ENCODE measurements at regions not wholly inside any gene's neighbourhood (a gene's known extent, or its start where the extent isn't known, plus 50 kb on each side); places are given as distances from the start of the nearest gene placed in this dataset.

DNA sequence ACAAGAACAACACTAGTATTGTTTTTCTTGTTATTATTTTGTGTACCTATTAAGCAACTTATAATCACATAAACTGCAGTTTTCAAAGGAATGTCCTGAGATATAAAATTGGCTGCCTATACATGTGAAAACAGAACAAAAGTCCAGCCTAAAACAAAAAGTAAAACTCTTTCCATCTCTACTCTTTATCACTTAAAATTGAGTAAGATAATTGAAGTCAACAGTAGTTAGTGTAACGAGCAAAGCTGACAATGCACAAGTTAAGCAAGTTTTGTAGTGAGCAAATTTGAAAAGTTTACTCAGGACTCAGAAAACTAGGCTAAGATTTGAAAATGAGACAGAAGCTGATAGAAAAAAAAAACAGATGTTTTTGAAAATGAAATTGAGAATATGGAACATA, 941.4 kb upstream of the MAN1A1 start:
- H3K27me3 ChIP-seq (ENCODE audit: control insufficient read depth, insufficient read depth, low read length): no peaks in the 10 kb centered on the region
- no peaks in the 10 kb centered on the region for H3K9me3 ChIP-seq (ENCODE audit: control insufficient read depth, insufficient read depth, low read depth, low read length)

GRCh38 chr6:120282005-120282404, 932.4 kb upstream of the MAN1A1 start:
- Histone ChIP-seq H3K27ac (ENCODE audit: insufficient read depth, low read length) (no peak overlapping the region), H2AFZ (ENCODE audit: low read length) (no peak overlapping the region), H3K79me2 (ENCODE audit: control insufficient read depth, insufficient read depth, low read length) (no peaks in the 10 kb centered on the region), H3K4me1 (ENCODE audit: control insufficient read depth, extremely low read depth, insufficient read depth, low read length) (no peaks in the 10 kb centered on the region), H3K4me2 (ENCODE audit: extremely low read depth, insufficient read depth, low read length) (no peak overlapping the region), H3K4me3 (replicated peaks in 1 of 4; ENCODE audit: control extremely low read depth in 1 of 4, insufficient read depth in 1 of 4, low read depth in 3 of 4, low read length in 4 of 4) (no peak overlapping the region), H3K36me3 (ENCODE audit: control insufficient read depth, insufficient read depth, low read length) (no peaks in the 10 kb centered on the region), H3K9me3 (ENCODE audit: control insufficient read depth, insufficient read depth, low read depth, low read length) (no peaks in the 10 kb centered on the region), H4K20me1 (ENCODE audit: control insufficient read depth, extremely low read depth, insufficient read depth, low read length) (no peaks in the 10 kb centered on the region), H3K27me3 (ENCODE audit: control insufficient read depth, insufficient read depth, low read length) (no peaks in the 10 kb centered on the region), H3K9ac (ENCODE audit: insufficient read depth, low read length) (no peak overlapping the region)
- no peak for TF ChIP-seq EZH2 (IDR thresholded peaks at IDR 0.05; ENCODE audit: low read length, missing control alignments)
- no peak for TF ChIP-seq CTCF (conservative IDR thresholded peaks at IDR 0.05 in 1 of 2, IDR thresholded peaks at IDR 0.05 in 1 of 2; ENCODE audit: low read depth in 1 of 2, low read length in 2 of 2)
- DNase-seq (ENCODE audit: low read depth in 2 of 2): no peak

More for the DNA sequence above, 941.4 kb upstream of the MAN1A1 start:
- Histone ChIP-seq H3K4me2 (ENCODE audit: extremely low read depth, insufficient read depth, low read length) (no peak overlapping the region), H3K27ac (ENCODE audit: insufficient read depth, low read length) (no peak overlapping the region), H3K4me1 (ENCODE audit: control insufficient read depth, extremely low read depth, insufficient read depth, low read length) (no peaks in the 10 kb centered on the region), H3K79me2 (ENCODE audit: control insufficient read depth, insufficient read depth, low read length) (no peaks in the 10 kb centered on the region), H3K4me3 (replicated peaks in 1 of 4; ENCODE audit: control extremely low read depth in 1 of 4, insufficient read depth in 1 of 4, low read depth in 3 of 4, low read length in 4 of 4) (no peak overlapping the region), H2AFZ (ENCODE audit: low read length) (no peak overlapping the region), H3K9ac (ENCODE audit: insufficient read depth, low read length) (no peak overlapping the region), H3K36me3 (ENCODE audit: control insufficient read depth, insufficient read depth, low read length) (no peaks in the 10 kb centered on the region), H4K20me1 (ENCODE audit: control insufficient read depth, extremely low read depth, insufficient read depth, low read length) (no peaks in the 10 kb centered on the region)
- TF ChIP-seq CTCF (conservative IDR thresholded peaks at IDR 0.05 in 1 of 2, IDR thresholded peaks at IDR 0.05 in 1 of 2; ENCODE audit: low read depth in 1 of 2, low read length in 2 of 2): no peak
- no peak for TF ChIP-seq EZH2 (IDR thresholded peaks at IDR 0.05; ENCODE audit: low read length, missing control alignments)
- peak in 1 of 2 donors; percentile 2 for DNase-seq (ENCODE audit: low read depth in 2 of 2)

DNA sequence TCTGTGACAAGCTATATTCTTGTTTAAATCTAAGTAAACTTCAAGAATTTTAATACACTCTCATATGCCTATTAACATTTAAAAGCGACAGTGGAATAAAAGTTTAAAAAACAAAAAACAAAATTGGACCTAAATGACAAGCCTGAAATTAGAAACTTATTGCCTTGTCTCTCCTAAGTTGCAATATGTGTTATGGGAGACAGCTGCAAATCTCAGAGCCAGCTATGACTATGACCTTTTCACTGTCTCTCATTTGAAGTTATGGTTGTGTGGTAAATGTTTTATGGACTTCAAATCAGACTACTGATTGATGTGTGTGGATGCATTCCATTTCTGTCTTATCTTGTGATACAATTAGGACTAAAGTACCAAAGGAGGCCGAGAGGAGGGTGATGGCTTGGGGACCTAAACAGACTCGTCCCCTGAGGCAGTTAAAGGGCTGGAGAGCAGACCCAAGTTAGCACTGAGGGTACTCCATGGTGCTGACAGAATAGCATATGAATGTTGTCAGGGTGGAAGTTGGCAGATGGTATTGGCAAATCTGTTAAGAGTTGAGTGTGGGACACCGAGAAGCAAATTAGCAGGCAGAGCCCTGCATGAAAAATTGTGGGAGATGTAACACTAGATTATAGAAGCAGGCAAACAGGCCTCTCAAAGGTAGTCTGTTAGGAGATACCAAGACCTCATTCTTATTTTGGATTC, 930.1 kb upstream of the MAN1A1 start:
- H3K9me3 ChIP-seq (ENCODE audit: control insufficient read depth, insufficient read depth, low read depth, low read length): no peaks in the 10 kb centered on the region
- H3K27me3 ChIP-seq (ENCODE audit: control insufficient read depth, insufficient read depth, low read length): no peaks in the 10 kb centered on the region
- H3K36me3 ChIP-seq (ENCODE audit: control insufficient read depth, insufficient read depth, low read length): no peaks in the 10 kb centered on the region
- H3K27ac ChIP-seq (ENCODE audit: insufficient read depth, low read length): no peak overlapping the region
- no peak overlapping the region for H3K4me3 ChIP-seq (replicated peaks in 1 of 4; ENCODE audit: control extremely low read depth in 1 of 4, insufficient read depth in 1 of 4, low read depth in 3 of 4, low read length in 4 of 4)
- H4K20me1 ChIP-seq (ENCODE audit: control insufficient read depth, extremely low read depth, insufficient read depth, low read length): no peaks in the 10 kb centered on the region
- no peak for TF ChIP-seq CTCF (conservative IDR thresholded peaks at IDR 0.05 in 1 of 2, IDR thresholded peaks at IDR 0.05 in 1 of 2; ENCODE audit: low read depth in 1 of 2, low read length in 2 of 2)
- no peak for TF ChIP-seq EZH2 (IDR thresholded peaks at IDR 0.05; ENCODE audit: low read length, missing control alignments)
- no peaks in the 10 kb centered on the region for H3K79me2 ChIP-seq (ENCODE audit: control insufficient read depth, insufficient read depth, low read length)
- no peaks in the 10 kb centered on the region for H3K4me1 ChIP-seq (ENCODE audit: control insufficient read depth, extremely low read depth, insufficient read depth, low read length)
- H2AFZ ChIP-seq (ENCODE audit: low read length): no peak overlapping the region
- H3K4me2 ChIP-seq (ENCODE audit: extremely low read depth, insufficient read depth, low read length): no peak overlapping the region
- H3K9ac ChIP-seq (ENCODE audit: insufficient read depth, low read length): no peak overlapping the region
- DNase-seq (ENCODE audit: low read depth in 2 of 2): no peak
